GM18907 (cell line): ENCODE measurements at regions not wholly inside any gene's neighbourhood (a gene's known extent, or its start where the extent isn't known, plus 50 kb on each side); places are given as distances from the start of the nearest gene placed in this dataset.

ENCODE experiments used
- ATAC-seq: cut with Tn5 transposase; IDR thresholded peaks from one replicate; pipeline ENCODE4 v1.9.1; 2021; ENCODE audit warnings: mild to moderate bottlenecking, moderate library complexity; ENCODE audit not compliant: unreplicated experiment

DNA sequence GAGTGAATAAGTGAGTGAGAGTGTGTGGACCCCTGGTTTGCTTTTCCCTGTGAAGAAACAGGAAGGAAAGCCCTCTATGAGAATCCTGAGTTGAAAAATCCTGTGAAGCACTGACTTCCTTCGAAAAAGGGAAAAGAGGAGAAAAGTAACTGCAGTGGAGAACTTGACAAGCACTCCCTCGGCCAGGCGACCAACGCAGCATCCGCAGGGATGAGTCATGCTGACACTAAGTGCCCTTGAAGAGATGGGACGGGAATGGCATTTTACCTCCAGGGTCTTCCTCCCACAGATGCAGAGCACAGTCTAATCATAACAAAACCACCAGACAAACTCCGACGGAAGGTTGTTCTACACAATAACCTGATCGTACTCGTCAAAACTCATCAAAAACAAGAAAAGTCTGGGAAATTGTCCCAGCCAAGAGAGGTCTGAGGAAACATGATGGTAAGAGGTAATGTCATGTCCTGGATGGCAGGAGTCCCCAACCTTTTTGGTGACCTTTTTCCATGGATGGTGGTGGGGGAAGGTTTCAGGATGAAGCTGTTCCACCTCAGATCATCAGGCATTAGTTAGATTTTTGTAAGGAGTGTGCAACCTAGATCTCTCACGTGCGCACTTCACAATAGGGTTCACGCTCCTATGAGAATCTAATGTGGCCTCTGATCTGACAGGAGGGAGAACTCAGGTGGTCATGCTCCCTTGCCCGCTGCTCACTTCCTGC is 132.2 kb upstream of the B3GAT1 start:
- no peak for ATAC-seq

DNA sequence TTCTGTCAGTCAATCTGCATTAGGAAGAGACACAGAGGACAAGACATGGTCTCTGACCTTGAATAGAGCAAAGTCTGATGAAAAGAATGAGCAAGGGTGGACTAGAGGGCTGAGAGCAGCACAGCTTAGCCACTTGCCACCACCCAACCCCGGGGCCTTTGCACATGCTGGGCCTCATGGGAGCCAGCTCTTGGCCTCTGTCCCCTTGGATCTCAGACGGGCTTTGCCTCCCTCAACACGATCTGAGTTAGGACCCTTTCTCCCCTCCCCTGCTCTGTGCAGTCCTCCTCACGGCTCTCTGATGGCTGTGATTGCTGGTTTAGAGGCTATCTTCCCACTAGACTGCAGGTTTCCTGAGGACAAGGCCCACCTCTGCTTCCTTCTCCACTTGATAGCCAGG is 131.6 kb upstream of the B3GAT1 start:
- no peak for ATAC-seq

DNA sequence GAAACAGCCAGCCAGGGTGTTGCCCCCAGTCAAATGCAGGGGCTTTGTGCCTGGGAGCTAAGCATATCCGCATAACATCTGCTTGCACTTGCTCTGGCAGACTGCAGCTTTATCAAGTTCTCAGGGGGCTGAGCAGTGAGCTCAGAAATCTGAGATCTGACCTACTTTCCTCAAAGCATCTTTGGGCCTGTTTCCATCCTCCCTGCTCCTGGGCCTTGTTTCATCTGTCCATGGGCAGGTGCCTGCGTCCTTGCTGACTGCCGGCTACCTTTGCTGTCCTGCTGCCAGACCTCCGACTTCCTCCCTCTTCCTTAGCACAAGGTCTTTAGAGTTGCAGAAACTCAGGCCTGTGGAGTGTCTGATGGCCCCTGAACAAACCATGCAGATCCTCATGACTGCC is 131.2 kb upstream of the B3GAT1 start:
- no peak for ATAC-seq

DNA sequence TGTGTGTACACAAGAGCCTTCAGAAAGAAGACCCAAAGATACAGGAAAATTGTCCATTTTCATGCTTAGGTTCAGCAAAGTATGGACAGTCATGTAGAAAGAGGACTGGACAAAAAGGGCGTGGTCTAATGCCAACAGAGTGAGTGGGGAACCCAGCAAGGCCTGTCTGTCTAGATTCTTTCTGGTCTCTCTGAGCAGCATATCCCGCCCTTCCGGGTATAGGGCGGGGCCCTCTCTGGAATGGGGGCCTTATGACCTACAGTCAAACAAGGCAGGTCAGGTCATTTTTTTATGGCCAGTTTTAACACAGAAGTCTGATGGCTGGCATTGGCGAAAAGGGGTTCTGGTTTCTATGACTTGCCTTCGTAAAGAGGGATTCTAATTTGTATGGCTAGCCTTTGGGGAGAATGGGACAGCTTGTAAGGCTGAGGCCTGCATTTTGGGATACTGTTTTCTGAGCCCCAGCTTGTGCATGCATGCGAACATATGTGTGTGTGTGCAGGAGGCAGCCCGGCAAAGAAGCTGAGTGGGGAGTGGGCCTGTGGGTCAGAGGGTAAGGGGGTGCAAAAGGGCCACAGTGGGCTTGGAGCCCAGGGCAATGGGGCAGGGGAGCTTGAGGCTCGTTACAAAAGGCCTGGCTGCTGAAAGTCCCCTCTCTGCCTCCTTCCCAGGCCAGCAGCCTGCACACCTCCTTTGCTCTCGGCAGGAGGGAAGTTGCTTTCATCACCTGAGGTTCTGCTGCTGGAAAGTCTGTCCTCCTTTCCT is 130.5 kb upstream of the B3GAT1 start:
- no peak for ATAC-seq

- ATAC-seq: no peak
Observed at GRCh38 chr11:134541951-134542350, 129.9 kb upstream of the B3GAT1 start.

- no peak for ATAC-seq
Observed at GRCh38 chr11:134541355-134541754, 129.3 kb upstream of the B3GAT1 start.

GRCh38 chr11:134539285-134539684 is 127.2 kb upstream of the B3GAT1 start:
- no peak for ATAC-seq

DNA sequence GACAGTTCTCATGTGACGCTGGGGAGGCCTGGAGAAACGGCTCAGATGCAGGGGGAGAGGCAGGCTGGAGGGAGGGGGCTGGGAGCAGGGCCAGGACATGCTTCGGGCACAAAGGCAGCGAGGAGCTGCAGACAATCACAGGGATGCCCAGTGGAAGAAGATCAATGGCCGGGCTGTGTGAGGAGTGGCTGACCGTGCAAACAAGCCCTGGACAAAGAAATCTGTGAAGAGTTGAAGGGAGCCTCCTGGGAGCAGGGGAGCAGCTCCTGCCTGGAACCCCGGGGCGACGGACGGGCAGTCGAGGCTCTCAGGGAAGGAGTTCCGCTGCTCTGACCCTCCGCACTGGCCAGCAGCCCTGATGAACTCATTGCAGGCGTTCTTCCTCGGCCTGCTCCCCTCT is 126.7 kb upstream of the B3GAT1 start:
- no peak for ATAC-seq

- no peak for ATAC-seq
Observed at GRCh38 chr11:134537941-134538340, 125.9 kb upstream of the B3GAT1 start.

DNA sequence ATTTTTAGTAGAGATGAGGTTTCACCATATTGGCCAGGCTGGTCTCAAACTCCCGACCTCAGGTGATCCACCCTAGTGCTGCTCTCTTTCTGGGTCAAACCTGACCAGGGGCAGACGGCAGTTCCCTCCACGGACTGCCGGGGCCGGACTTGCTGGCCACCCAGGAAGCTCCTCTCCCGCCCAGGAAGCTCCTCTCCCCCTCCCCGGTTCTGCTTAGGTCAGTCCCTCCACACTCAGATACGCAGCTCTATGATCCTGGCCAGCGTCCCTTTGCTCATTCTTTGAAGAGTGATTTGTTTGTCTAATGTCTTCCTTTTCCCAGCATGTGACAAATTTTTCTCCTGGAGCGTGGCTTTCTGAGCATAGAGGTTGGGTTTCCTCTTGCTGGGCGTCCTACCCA is 125.3 kb upstream of the B3GAT1 start:
- ATAC-seq: no peak

GRCh38 chr11:134536677-134537076 is 124.6 kb upstream of the B3GAT1 start:
- ATAC-seq: no peak

DNA sequence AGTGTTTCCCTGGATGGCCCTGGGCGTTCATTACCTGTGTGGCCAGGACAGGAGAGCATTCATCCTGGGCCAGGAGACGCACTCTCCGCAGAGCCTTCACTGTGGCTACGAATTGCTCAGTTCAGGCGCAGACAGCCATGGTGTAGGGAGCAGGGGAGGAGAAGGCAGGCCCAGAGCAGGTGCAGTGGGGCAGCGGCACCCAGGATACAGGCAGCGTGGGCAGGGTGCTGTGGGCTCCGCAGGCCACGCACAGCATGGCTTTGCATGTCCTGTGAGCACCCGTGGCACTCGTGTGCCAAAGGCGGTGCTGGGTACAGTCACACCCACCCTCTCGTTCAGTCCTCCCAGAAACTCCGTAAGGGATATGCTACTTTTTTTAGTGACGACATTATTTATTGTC is 124.2 kb upstream of the B3GAT1 start:
- no peak for ATAC-seq

DNA sequence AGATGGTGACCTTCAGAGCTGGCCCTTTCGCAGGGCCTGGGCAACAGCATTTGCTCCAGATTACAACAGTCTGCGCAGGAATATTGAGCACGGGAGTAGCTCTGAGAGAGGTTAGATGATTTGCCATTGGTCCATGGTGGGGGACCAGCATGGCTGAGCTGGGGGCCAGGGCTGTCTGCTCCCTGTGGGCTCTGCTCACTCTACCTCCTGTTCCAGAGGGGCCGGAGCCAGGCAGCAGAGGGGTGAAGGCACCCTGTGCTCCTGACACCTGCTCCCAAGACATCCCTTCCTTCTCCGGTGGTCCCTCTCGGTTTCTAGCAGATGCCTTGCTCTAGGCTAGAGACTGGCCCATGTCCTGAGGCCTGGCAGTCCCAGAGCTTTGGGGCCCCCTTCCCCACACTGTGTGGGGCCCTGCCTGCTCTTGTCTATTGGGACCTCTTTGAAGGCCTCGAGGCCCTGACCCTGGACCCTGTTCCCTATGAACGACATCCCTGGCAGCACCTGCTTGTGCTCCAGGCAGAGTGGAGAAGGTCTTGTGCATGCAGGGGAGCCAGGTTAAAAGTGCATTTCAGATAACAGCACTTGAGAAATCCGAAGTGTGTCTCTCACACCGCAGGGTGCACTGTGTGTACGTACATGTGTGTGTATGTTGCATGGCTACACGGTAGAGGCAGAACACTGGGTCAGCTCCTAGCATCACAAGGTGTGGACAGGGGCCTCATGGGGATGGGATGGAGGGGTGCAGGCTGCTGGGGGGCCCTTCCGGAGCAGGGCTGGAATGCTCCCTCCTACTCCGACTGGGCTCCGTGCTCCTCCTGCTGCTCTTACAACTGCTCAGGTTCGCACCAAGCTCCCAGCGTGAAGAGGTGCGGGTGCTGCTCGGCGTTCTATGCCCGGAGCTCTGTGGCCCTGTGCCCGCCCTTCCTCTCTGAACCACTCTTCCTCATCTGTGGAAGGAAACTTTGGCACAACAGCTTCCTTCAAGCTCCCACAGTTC is 123.3 kb upstream of the B3GAT1 start:
- no peak for ATAC-seq

GRCh38 chr11:134533511-134533910 is 121.5 kb upstream of the B3GAT1 start:
- no peak for ATAC-seq

DNA sequence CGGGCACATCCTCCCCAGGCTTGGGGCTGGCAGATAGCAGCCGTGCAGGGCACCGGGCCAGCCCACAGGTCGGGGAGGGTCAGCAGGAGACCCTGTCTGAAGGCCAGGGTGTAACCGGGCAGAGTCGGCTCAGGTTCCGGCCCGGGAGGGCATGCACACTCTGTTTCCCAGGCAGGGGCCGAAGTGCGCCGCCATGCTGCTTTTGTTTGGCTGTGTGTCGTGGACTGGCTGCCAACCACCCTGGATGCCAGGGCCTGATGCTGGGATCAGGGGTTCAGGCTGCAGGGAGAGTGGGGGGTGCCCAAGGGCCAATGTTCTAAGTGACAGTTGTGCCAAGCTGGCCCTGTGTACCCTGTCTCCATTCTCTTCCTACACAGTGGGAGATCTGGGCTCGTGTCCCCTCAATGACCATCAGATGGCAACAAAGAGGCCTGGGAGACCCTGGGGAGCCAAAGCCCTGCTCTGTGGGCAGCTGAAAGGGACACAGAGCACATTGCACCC is 120.9 kb upstream of the B3GAT1 start:
- ATAC-seq: no peak

DNA sequence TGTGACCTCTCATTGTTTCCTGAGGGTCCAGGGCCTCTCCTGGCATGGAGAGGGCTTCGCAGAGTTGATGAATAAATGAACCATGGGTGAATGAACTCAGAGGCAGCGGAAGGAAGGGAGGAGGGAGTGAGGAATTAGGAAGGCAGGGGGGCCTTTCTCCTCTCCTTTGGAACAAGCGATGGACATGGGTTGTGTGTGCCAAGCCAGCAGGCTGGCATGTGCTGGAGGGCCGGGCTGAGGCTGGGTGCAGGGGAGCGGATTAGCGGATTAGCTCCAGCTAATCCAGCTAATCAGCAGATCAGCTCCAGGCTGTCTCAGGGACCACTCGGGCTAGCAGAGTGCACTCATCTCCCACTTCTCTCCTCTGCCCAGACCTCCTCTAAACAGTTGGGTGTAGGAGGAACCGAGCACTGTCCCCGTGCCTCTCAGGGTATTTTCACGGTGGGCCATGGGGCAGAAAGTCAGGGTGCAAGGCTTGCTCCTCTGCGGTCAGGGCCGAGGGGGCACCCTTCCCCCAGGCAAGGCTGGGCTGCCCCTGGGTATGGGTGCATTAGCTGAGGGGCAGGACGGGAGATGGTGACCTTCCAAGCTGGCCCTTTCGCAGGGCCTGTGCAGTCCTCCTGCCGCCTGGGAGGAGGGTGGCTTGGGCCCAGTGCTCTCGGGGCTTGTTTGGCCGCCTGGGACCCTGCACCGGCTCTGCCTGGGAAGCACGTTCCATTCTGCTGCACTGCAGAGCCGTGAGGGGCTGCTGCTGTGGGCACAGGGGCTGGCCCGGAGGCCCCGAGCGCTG is 120.3 kb upstream of the B3GAT1 start:
- no peak for ATAC-seq

DNA sequence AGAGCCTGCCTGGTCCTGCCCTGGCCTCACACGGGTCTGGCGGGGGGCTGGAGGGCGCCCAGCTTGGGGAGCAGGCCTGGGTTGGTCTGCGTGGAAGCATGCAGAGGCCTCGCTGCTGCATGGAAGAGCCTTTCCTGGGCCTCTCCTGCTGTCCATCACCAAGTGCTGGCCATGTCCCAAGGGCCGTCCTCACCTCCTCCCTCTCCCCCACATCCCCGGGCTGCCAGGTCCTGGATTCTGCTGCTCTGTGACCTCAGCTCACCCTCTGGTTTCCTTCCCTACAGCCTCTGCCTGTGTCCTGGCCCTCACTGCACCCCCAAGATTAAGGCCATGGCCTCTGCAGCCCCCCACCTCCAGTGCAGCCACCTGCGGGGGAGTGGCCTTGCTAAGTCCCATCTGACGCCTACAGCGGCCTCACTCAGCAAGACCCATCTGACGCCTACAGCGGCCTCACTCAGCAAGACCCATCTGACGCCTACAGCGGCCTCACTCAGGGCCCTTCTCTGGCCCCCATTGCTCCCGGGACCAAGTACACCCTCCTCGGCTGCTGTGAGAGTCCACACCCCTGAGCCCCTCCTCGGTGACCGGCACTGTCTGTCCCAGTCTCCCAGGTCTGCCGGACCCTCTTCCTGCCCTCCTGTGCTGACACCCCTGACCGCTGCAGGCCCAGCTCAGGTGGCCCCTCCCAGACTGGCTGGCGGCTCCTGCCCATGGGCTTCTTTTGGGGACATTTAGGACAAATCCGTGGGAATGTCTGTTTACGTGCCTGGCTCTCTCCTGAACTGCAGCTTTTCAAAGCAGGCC is 119.5 kb upstream of the B3GAT1 start:
- no peak for ATAC-seq

DNA sequence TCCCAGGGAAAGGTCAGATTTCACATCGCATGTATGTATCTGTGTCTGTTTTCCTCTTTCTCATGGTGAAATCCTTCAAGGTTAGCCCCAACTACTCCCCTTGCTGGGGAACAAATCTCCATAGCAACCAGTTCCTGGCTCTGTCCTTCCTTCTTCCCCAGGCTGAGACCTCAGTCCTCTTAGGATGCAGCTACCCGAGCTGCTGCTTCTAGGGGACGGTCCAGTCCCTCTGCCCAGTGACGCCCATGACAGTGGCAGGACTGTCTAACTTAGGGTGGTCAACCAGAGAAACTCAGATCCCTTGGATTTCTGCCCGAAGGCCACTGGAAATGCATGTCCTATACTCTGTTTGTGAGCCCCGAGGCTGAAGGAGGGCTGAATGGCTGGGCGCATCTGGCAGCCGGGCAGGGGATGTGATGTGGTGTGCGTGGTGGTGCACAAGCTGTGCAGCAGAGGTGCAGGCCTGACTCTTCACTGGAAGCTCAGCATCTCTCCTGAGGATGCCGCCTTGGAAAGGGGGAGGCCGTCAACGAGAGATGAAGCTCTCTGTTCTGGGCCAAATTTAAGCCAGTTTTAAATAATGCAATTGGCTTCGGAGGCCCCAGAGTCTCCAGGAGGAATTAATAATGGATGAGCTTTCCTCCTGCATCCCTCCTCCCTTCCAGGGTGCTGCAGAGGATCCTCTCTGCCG is 118.7 kb upstream of the B3GAT1 start:
- no peak for ATAC-seq
